Bronchial epithelial cell (primary cell): ENCODE measurements at regions not wholly inside any gene's neighbourhood (a gene's known extent, or its start where the extent isn't known, plus 50 kb on each side); places are given as distances from the start of the nearest gene placed in this dataset.
A peak's percentile ranks its signal among the peaks of the same experiment; 100 is the strongest.
"Not testable (repeated sequence)": the region's sequence is repeated elsewhere in the genome, so short reads cannot be mapped to it uniquely, and the experiment has no call there.

ENCODE experiments used
- DNase-seq: peaks from one replicate; pipeline ENCODE4 v3.0.0-alpha.2; 2010; ENCODE audit warnings: low read depth
- FAIRE-seq: peaks from 2 replicates; lab custom pipeline; 2011; peaks lifted over from hg19 to GRCh38; lab: Jason Lieb, UNC
- H3K27me3 ChIP-seq: 2 replicates; pipeline ENCODE4 v1.5.1; 2011; ENCODE audit warnings: low read length; ENCODE audit not compliant: control insufficient read depth, insufficient read depth
- H3K36me3 ChIP-seq: 2 replicates; pipeline ENCODE4 v1.5.1; 2011; ENCODE audit warnings: low read length; ENCODE audit not compliant: control insufficient read depth, insufficient read depth
- H3K4me3 ChIP-seq: 2 replicates; pipeline ENCODE4 v1.5.1; 2011; ENCODE audit warnings: mild to moderate bottlenecking, low read depth, low read length, control low read depth
- TF ChIP-seq, protein P1 (sequence below): IDR thresholded peaks from 2 replicates; pipeline ENCODE4 v1.5.1; 2011; ENCODE audit warnings: mild to moderate bottlenecking, moderate library complexity, low read length, control low read depth, inconsistent platforms; ENCODE audit not compliant: insufficient read depth, severe bottlenecking

DNA sequence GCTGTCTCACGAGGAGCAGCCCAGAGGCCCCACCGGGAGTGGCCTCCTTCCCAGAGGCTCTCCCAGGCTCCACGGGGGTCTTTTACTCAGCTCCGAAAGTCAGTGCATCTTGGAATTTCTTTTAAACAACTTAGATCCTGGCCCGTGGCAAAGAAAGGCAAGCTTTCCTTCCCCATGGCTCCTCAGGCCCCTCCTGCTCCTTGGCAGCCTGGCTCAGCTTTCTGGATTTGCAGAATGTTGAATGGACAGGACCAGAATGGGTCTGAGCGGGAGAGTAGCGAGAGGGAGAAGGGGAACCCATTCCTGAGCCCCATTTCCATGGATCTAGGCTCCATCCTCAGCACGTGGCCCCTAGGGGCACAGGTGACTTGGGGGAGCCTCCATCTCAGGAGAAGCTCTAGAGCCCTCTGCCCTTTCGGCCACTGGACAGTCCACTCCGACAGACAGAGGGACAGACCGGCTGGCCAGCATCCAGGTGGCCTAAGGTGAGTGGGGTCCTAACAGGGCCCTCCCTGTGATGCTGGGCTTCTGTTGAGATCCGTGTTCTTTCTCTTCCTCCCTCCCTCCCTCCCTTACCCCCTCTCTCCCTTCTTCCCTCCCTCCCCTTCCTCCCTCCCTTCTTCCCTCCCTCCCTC lies 173.9 kb upstream of the PPP1R26 start:
- TF ChIP-seq, protein P1, sequence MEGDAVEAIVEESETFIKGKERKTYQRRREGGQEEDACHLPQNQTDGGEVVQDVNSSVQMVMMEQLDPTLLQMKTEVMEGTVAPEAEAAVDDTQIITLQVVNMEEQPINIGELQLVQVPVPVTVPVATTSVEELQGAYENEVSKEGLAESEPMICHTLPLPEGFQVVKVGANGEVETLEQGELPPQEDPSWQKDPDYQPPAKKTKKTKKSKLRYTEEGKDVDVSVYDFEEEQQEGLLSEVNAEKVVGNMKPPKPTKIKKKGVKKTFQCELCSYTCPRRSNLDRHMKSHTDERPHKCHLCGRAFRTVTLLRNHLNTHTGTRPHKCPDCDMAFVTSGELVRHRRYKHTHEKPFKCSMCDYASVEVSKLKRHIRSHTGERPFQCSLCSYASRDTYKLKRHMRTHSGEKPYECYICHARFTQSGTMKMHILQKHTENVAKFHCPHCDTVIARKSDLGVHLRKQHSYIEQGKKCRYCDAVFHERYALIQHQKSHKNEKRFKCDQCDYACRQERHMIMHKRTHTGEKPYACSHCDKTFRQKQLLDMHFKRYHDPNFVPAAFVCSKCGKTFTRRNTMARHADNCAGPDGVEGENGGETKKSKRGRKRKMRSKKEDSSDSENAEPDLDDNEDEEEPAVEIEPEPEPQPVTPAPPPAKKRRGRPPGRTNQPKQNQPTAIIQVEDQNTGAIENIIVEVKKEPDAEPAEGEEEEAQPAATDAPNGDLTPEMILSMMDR: no peak
- no peak for DNase-seq
- FAIRE-seq: no peak

DNA sequence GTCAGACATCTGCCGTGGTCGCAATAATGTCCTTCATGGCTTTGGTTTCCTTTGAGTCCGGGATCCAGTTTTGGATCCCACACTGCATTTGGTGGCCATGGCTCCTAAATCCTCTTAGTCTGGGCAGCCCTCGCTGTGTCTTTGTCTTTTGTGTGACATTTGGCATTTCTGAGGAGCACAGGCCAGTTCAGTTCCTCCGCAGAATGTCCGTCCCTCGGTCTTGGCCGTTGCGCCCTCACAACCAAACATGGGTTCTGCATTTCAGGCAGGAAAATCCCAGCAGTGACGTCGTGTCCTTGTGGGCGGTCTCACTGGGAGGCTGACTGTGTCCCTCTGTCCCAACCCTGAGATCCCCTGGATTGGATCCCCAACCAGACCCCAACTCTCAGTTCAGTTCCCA lies 172.9 kb upstream of the PPP1R26 start:
- Histone ChIP-seq H3K27me3 (no peaks in the 10 kb centered on the region), H3K36me3 (no peaks in the 10 kb centered on the region), H3K4me3 (no peak overlapping the region)
- DNase-seq (no peak), FAIRE-seq (no peak)
- TF ChIP-seq, protein P1: no peak

More for the DNA sequence above, 173.9 kb upstream of the PPP1R26 start:
- no peaks in the 10 kb centered on the region for H3K27me3 ChIP-seq
- H3K4me3 ChIP-seq: no peak overlapping the region
- no peaks in the 10 kb centered on the region for H3K36me3 ChIP-seq

DNA sequence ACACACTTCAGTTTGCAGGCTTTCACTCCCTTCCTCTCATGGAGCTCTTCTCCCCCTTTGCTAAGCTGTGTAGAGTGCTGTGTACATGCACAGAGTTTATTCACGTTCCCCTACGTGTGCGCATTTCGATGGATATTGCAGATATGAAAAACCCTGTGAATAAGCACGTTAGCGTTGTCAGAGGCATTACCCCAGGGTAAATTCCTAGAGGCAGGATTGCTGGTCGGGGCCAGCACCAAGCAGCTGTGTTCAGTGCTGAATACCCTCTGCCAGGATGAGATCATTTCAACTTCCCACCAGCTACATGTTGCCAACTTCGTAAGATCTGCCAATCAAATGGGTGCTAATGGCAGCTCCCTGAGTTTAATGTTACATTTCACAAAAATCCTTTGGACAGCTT lies 172.3 kb upstream of the PPP1R26 start:
- FAIRE-seq: no peak
- Histone ChIP-seq H3K27me3 (no peaks in the 10 kb centered on the region), H3K4me3 (no peak overlapping the region), H3K36me3 (no peaks in the 10 kb centered on the region)
- DNase-seq: no peak
- TF ChIP-seq, protein P1: no peak

DNA sequence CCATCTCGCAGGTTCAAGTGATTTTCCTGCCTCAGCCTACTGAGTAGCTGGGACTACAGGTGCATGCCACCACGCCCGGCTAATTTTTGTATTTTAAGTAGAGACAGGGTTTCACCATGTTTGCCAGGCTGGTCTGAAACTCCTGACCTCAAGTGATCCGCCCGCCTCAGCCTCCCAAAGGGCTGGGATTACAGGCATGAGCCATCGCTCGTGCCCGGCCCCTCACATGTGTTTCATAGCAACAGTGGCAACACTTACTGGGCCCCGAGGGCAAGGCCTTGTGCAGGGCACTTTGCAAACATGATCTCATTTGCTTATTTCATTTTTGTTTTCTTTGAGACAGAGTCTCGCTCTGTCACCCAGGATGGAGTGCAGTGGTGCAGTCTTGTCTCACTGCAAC lies 171.7 kb upstream of the PPP1R26 start:
- not testable (repeated sequence) for H3K4me3 ChIP-seq, H3K27me3 ChIP-seq, DNase-seq, FAIRE-seq, H3K36me3 ChIP-seq

DNA sequence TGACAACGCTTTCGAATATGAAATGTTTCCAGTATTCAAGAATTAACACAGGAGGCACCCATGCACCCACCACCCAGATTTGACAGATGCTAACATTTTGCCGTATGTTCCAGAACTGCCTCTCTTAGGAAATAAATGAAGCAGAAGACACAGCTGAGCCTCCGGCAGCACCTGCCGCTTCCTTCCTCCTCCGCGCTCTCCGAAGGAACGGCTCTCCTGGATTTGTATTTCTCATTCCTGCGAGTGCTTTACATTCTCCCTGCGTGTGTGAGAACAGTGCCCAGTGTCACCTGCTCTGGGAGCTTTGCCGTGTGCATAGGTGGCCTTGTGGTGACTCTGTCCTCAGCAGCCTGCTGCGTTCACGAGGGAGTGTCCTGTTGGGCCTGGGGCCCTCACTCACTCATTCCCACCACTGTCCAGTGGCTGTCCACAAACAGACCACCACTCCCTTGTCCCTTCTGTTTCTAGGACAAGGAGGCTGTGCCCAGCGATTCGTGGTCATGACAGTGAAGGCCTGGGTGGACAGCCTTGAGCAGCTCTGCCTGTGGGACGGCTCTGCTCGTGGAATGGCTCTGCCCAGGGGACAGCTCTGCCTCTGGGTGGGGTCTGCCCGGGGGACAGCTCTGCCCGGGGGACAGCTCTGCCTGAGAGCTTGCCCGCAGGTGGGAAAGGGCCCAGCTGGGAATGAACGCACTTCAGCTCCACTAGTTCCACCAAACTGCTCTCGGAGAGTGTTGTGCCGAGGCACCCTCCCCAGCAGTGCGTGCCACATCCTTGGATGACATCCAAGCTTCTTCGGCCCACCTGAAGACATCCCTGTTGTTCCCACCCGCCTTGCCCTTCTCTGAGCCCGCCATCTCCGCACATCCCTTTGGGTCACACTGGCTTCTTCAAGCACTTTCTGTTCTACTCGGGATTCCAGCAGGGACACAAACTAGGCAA lies 170.5 kb upstream of the PPP1R26 start:
- H3K36me3 ChIP-seq: no peaks in the 10 kb centered on the region
- FAIRE-seq: peak; percentile 64
- no peaks in the 10 kb centered on the region for H3K27me3 ChIP-seq
- TF ChIP-seq, protein P1: no peak
- H3K4me3 ChIP-seq: no peak overlapping the region
- DNase-seq: no peak

DNA sequence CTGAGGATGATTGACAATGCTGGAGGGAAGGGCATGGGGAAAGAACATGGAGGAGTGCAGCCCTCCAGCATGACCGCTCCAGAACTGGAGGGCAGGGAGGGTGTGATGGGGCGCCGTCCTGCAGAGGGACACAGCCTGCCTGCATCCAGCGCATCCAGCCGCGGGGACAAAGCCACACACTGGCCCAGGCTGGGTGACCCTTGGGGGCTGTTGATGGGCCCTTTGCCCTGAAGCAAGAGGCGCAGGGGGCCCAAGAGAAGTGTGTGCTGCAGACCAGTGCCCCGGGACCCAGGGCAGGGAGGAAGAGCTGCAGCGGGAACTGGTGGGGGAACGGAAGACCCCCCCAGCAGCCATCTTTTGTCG lies 169.8 kb upstream of the PPP1R26 start:
- TF ChIP-seq, protein P1: no peak
- no peak for FAIRE-seq

More for the DNA sequence above, 169.8 kb upstream of the PPP1R26 start:
- H3K4me3 ChIP-seq: no peak overlapping the region
- no peak for DNase-seq
- no peaks in the 10 kb centered on the region for H3K36me3 ChIP-seq
- H3K27me3 ChIP-seq: no peaks in the 10 kb centered on the region
